Tibial artery (tissue), 4 donors: ENCODE measurements at regions not wholly inside any gene's neighbourhood (a gene's known extent, or its start where the extent isn't known, plus 50 kb on each side); places are given as distances from the start of the nearest gene placed in this dataset.

Experiments
- DNase-seq, 2 donors: peaks; one replicate each; pipeline ENCODE4 v3.0.0-alpha.2; 2019
- H3K27ac ChIP-seq, 2 donors: fragments of 200-600 bp; sonication (generic) in 1 of 2; 1 replicate in 1 of 2; 2 replicates in 1 of 2; pipeline ENCODE4 v1.5.1; 2018 to 2019; ENCODE audit warnings: mild to moderate bottlenecking in 1 of 2
- H3K27me3 ChIP-seq, 2 donors: fragments of 200-600 bp; sonication (generic) in 1 of 2; one replicate each; pipeline versions ENCODE4 v1.5.1 to v1.6.0; 2016 to 2019
- H3K36me3 ChIP-seq, 3 donors: fragments of 200-600 bp; sonication (generic) in 2 of 3; one replicate each; pipeline ENCODE4 v1.5.1; 2016 to 2019; ENCODE audit warnings: mild to moderate bottlenecking in 2 of 3
- H3K4me1 ChIP-seq, 4 donors: fragments of 200-600 bp; sonication (generic) in 2 of 4; 1 replicate in 3 of 4; 2 replicates in 1 of 4; pipeline ENCODE4 v1.5.1; 2016 to 2019
- H3K4me3 ChIP-seq, 2 donors: fragments of 200-600 bp; sonication (generic) in 1 of 2; 1 replicate in 1 of 2; 2 replicates in 1 of 2; pipeline ENCODE4 v1.5.1; 2018 to 2019; ENCODE audit warnings: mild to moderate bottlenecking in 2 of 2
- H3K9me3 ChIP-seq, 3 donors: fragments of 200-600 bp; sonication (generic) in 1 of 3; one replicate each; pipeline ENCODE4 v1.5.1; 2016 to 2019
- CTCF ChIP-seq, 2 experiments: fragments of 200-600 bp in 1 of 2; fragments of 450-650 bp in 1 of 2; IDR thresholded peaks; one replicate each; pipeline ENCODE4 v1.5.1; 2017 to 2019; ENCODE audit warnings: antibody characterized with exemption in 2 of 2, mild to moderate bottlenecking in 1 of 2, moderate library complexity in 1 of 2
- intact Hi-C: fragments of 100-400 bp; cut with DNase I; formaldehyde crosslinking; loops from one replicate; pipeline ENCODE4 v1.15.0; 2023; ENCODE audit warnings: low total_unique reads

GRCh38 chr13:65103351-65103750, 2126.8 kb downstream of the PCDH9 start:
- no peaks in the 10 kb centered on the region for H3K36me3 ChIP-seq
- intact Hi-C loops, result no loop called here

GRCh38 chr13:65095161-65096082, 2134.7 kb downstream of the PCDH9 start:
- H3K4me3 ChIP-seq, result no peak overlapping the region
- no peaks in the 10 kb centered on the region for H3K4me1 ChIP-seq
- H3K27me3 ChIP-seq, result no peaks in the 10 kb centered on the region
- intact Hi-C loops, result no loop called here
- no peak overlapping the region for H3K27ac ChIP-seq
- no peaks in the 10 kb centered on the region for H3K9me3 ChIP-seq
- no peak for TF ChIP-seq CTCF (IDR thresholded peaks at IDR 0.05)
- no peak for DNase-seq
- H3K36me3 ChIP-seq, result no peaks in the 10 kb centered on the region

More at GRCh38 chr13:65103351-65103750, 2126.8 kb downstream of the PCDH9 start:
- H3K27me3 ChIP-seq, result no peaks in the 10 kb centered on the region
- H3K4me3 ChIP-seq, result no peak overlapping the region
- no peak for TF ChIP-seq CTCF (IDR thresholded peaks at IDR 0.05)
- no peak for DNase-seq
- H3K9me3 ChIP-seq, result no peaks in the 10 kb centered on the region
- H3K4me1 ChIP-seq, result no peaks in the 10 kb centered on the region
- H3K27ac ChIP-seq, result no peak overlapping the region

- Histone ChIP-seq H3K4me1 (no peaks in the 10 kb centered on the region), H3K4me3 (no peak overlapping the region), H3K36me3 (no peaks in the 10 kb centered on the region), H3K27me3 (no peaks in the 10 kb centered on the region), H3K27ac (no peak overlapping the region), H3K9me3 (no peaks in the 10 kb centered on the region)
- intact Hi-C loops, result no loop called here
- no peak for TF ChIP-seq CTCF (IDR thresholded peaks at IDR 0.05)
- DNase-seq, result no peak
Observed at GRCh38 chr13:65093357-65093756, 2136.8 kb downstream of the PCDH9 start.

- intact Hi-C loops, result no loop called here
- no peak overlapping the region for H3K27ac ChIP-seq
- H3K27me3 ChIP-seq, result no peaks in the 10 kb centered on the region
- H3K4me1 ChIP-seq, result no peaks in the 10 kb centered on the region
- H3K4me3 ChIP-seq, result no peak overlapping the region
- H3K9me3 ChIP-seq, result no peaks in the 10 kb centered on the region
- no peaks in the 10 kb centered on the region for H3K36me3 ChIP-seq
- TF ChIP-seq CTCF (IDR thresholded peaks at IDR 0.05), result no peak
- DNase-seq, result no peak
Observed at GRCh38 chr13:65091031-65091430, 2139.1 kb downstream of the PCDH9 start.

GRCh38 chr13:65090186-65090585, 2139.9 kb downstream of the PCDH9 start:
- Histone ChIP-seq H3K27ac (no peak overlapping the region), H3K4me3 (no peak overlapping the region), H3K27me3 (no peaks in the 10 kb centered on the region), H3K4me1 (no peaks in the 10 kb centered on the region), H3K9me3 (no peaks in the 10 kb centered on the region), H3K36me3 (no peaks in the 10 kb centered on the region)
- TF ChIP-seq CTCF (IDR thresholded peaks at IDR 0.05), result no peak
- intact Hi-C loops, result no loop called here
- DNase-seq, result no peak
